HUDEP-2 (cell line): ENCODE measurements at regions not wholly inside any gene's neighbourhood (a gene's known extent, or its start where the extent isn't known, plus 50 kb on each side); places are given as distances from the start of the nearest gene placed in this dataset.

ENCODE experiments used
- DNase-seq, 76 experiments: peaks; one replicate each; lab custom pipeline; 2025; ENCODE audit not compliant: unreplicated experiment in 76 of 76; lab: John Stamatoyannopoulos, UW

- DNase-seq = no peak
Measured at GRCh38 chr11:45368697-45369096, 82.6 kb upstream of the SYT13 start.

GRCh38 chr11:45366619-45367190, 80.6 kb upstream of the SYT13 start:
- DNase-seq = no peak

DNA sequence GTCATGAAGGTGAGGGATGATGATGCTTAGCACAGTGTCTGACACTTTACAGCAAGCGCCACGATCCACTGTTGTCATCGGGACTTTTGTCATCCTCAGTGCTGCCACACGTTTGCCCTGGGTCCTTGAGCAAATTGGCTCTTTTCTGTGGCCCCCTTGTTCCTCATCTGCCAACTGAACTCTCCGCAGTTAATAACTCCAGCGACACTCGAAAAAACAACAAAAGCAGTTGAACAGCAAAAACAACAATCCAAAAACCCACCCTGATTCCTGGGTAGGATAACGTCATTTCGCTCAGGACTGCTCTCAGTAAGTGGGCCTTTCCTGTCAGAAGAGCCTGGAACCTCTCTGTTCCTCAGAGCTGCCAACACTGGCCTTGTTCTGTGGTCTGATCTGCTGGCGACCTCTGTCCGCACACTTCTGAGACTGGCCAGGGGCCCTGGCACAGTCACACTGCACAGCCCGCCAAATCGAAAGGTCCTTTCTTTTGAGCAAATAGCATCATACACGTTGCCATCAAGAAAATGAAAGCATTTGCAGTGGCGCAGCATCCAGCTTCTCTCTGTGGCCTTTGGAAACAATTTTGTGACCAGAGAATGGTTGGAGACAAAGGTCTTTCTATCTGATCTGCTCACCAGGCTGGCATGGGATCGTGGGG, 79.9 kb upstream of the SYT13 start:
- DNase-seq = no peak

DNA sequence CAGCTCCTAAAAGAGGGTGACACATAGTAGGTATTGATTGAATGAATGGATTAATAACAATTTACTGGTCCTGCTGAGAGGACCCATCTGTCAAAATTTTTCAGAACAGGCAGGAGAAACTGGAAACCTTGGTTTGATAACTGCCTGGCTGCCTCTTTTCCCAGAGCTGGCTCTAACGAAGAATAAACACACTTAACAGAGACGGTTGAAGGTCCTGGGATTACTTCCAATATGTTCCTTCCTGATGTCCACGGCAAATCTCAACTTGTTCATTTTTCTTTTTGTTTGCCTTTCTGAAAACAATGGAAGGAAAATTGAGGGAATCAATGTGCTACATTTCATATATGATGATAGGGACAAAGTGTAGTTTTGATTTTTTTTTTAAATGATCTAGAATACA, 76.5 kb upstream of the SYT13 start:
- no peak for DNase-seq

DNA sequence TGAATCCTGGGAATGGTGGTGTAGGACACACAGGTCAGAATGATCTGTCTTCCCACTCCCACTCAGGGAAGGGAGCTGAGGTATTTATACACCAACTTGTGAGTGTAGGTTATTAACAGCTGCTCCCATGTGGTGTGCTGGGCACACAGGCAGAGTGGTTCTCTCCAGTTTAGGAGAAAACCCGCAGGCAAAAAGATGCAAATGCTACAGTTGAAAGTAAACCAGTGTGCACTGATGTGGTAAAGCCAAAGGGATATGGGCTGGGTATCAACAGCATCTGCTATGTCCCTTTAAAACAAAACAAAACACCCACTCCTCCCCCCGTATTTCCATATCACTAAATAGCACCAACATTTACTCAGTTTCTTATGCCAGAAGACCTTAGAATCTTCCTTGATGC, 75.4 kb upstream of the SYT13 start:
- no peak for DNase-seq

GRCh38 chr11:45355706-45356041, 69.5 kb upstream of the SYT13 start:
- no peak for DNase-seq

DNA sequence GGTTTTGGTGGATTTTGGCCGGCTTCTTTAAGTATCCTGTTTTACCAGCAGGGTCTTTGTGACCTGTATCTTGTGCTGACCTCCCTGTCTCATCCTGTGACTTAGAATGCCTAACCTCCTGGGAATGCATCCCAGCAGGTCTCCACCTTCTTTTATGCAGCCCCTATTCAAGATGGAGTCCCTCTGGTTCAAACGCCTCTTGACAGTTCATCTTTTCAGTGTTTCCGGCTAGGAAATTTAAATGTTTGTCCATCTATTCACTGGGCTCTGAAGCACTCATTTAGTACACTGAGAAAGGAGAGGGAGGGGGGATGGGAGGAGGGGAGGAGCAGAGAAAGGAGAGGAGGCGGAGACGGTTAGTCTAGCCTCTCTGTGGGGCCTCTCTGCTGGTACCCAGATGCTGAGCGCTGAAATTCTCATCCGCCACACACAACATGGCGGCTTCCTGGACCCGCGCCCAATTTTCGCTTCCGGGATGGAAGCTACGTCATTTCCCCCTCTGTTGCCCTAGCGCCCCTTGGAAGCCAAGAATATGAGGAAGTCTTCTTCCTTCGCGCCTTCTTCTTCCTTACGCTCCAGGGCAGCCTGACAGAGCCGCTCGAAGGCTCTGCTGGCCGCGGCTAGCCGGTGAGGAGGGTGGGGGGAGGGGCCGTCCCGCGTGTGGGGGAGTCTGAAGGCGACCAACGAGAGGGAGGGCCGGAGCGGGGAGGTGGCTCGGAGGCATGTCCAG, 69.0 kb upstream of the SYT13 start:
- DNase-seq = peak in 41 of 76 experiments; percentile 5 to 69 (median 41)

DNA sequence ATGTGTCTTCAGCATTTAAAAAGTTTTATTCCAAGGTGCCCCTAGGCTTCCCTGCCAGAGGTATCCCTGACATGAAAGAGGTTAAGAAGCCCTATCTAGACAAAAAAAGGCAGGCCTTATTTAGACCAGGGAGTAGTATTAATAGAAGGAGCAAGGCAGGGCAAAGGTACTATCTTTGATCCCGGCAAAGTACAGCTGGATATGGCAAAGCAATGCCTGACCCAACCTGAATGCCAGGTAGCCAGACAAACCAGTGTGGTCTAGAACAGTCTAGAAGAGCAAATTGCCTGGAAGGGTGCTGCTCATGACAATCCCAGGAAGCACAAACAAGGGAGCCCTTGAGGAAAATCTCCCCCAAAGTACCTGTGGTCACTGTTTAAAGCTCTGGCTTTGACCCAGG, 62.6 kb upstream of the SYT13 start:
- DNase-seq = no peak

DNA sequence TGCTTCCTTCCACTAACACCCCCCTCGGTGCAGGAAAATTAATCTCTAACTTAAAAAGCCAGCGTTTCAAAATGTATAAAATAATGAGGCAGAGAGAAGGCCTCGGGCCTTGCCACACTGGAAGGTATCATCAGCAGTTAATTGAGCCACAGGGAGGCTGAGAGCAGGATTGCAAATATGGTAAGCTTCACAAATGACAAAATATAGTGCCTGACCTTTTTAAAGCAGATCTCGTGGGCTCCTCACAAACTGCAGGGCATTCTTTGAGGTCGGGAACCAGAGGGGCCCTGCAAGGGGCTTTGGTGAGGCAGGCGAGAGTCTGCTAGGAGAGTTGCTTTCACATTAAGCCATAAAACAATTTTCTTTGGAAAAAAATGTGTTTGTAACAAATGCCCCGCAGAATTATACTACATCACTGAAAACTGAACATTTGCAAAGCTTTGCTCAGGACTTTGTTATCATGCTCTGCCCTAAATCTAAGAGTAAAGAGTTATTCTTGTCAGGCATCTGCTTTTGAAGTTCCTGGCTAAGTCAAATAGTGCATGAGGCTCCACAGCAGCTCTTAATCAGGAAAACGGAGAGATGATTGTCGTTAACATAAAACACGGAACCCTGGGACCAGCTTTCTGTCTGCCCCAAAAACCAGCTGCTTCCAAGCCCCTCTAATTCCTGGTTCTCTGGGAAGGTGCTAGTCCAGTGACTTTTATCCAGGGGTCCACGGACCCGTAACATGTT, 61.4 kb upstream of the SYT13 start:
- DNase-seq = peak in 1 of 76 experiments; percentile 0

DNA sequence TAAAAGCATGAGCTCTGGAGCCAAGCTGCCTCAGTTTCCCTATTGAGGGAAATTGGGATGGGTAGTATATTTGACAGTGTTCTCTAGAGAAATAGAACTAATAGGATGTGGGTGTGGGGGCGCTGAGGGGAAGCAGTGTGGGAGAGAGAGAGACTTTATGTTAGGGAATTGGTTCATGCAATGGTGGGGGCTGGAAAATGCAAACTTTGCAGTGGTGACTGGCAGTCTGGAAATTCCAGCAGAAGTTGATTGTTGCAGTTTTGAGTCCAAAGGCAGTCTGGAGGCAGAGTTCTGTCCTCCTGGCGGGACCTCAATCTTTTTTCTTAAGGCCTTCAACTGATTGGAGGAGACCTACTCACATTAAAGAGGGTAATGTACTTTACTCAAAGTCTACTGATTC, 59.4 kb upstream of the SYT13 start:
- no peak for DNase-seq

- no peak for DNase-seq
Measured at GRCh38 chr11:45344028-45344427, 57.9 kb upstream of the SYT13 start.

- no peak for DNase-seq
Measured at GRCh38 chr11:45343444-45343843, 57.3 kb upstream of the SYT13 start.

DNA sequence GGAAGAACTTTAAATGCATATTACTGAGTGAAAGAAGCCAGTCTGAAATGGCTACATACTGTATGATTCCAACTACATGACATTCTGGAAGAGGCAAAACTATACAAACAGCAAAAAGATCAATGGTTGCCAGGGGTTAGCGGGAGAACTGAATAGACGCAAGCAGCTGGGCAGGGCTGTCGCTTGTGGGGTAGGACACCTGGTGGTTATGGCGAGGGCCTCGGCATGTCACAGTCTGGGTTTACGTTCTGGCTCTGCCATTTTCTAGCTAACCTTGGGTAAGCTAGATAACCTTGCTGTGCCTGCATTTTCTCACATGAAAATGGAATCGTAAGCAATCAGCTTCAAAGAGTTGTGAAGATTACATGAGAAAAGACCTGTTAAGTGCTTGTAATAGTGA, 55.2 kb upstream of the SYT13 start:
- no peak for DNase-seq

- peak in 74 of 76 experiments; percentile 20 to 89 (median 75) for DNase-seq
Measured at GRCh38 chr11:45339729-45340519, 53.8 kb upstream of the SYT13 start.

DNA sequence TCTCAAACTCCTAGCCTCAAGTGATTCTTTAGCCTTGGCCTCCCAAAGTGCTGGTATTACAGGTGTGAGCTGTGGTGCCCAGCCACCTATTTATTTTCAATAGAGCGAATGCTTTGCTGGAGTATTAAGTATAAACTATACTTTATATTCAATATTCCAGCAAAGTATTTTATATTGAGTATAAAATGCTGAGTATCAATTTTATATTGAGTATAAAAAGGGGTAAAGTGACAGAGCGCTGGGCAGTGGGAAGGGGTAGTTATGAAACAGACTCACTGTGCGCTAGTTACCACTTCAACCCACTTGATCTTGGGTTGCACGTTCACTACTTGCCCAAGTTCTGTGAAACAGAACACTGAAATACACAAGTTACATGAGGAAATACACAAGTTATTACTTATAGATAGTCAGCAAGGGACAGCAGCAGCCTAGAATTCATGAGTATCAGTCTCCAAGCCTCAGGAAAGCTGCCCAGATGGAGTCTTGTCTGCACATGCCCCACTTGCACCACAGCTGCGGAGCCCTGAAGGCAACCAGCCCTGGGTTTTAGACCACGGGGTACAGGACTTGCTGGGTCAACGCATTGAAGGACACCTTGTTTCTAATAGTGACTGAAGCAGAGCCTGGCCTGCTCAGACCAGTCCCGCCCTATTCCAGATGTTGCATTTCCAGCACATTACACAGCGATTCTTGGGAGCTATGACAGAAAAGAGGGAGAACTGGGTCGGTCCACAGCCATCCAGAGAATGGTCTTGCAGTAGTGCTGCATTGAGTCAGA, 51.6 kb upstream of the SYT13 start:
- DNase-seq = no peak

DNA sequence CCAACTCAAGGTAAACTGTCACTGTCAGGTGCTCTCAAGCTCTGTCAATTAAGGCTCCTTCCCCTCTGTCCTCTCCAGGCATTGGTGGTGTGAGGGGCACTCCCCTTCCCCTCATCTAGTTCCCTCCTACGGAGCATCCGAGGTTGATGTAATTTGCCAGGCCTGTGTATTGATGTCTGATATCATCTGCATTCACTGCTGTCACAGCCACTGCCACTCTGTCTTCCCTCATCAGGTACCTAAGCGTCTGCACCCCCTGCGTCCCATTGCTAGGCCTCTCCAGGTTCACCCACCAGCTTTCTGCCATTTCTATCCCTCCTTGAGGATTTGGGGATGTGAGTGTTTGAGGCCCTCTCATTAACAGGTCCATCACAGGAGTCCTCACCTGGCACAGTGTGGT, 50.0 kb upstream of the SYT13 start:
- no peak for DNase-seq
